Right atrium auricular region (tissue), 2 donors: ENCODE measurements at regions not wholly inside any gene's neighbourhood (a gene's known extent, or its start where the extent isn't known, plus 50 kb on each side); places are given as distances from the start of the nearest gene placed in this dataset.

Experiments
- DNase-seq: peaks from one replicate; pipeline ENCODE4 v3.0.0-alpha.2; 2019; ENCODE audit warnings: low spot score
- H3K27ac ChIP-seq, 2 donors: fragments of 200-600 bp; sonication (generic); 1 replicate in 1 of 2; 2 replicates in 1 of 2; pipeline ENCODE4 v1.5.1; 2016 to 2019
- H3K27me3 ChIP-seq, 2 donors: fragments of 200-600 bp; sonication (generic); one replicate each; pipeline versions ENCODE4 v1.5.1 to v1.6.0; 2017 to 2019
- H3K36me3 ChIP-seq: fragments of 200-600 bp; sonication (generic); one replicate; pipeline ENCODE4 v1.5.1; 2016
- H3K4me1 ChIP-seq, 2 donors: fragments of 200-600 bp; sonication (generic); one replicate each; pipeline versions ENCODE4 v1.5.1 to v1.6.0; 2017 to 2019
- H3K4me3 ChIP-seq, 2 donors: fragments of 200-600 bp; sonication (generic); 1 replicate in 1 of 2; 2 replicates in 1 of 2; pipeline ENCODE4 v1.5.1; 2017 to 2019; ENCODE audit warnings: mild to moderate bottlenecking in 1 of 2, moderate library complexity in 1 of 2
- H3K9me3 ChIP-seq, 2 donors: fragments of 200-600 bp; sonication (generic); one replicate each; pipeline ENCODE4 v1.5.1; 2019
- CTCF ChIP-seq, 2 donors: fragments of 200-600 bp; sonication (generic); IDR thresholded peaks; one replicate each; pipeline ENCODE4 v1.5.1; 2019; ENCODE audit warnings: antibody characterized with exemption in 2 of 2

- no peak for TF ChIP-seq CTCF (IDR thresholded peaks at IDR 0.05)
- Histone ChIP-seq H3K4me3 (no peak overlapping the region), H3K27me3 (no peaks in the 10 kb centered on the region), H3K36me3 (no peaks in the 10 kb centered on the region), H3K9me3 (no peaks in the 10 kb centered on the region), H3K4me1 (peaks cover 0 to 32% of the 10 kb centered on the region in 2 donors), H3K27ac (peak overlapping the region; percentile 32 to 65)
- DNase-seq, result no peak
Observed at GRCh38 chr10:29949411-29950011, 109.9 kb downstream of the JCAD start.

DNA sequence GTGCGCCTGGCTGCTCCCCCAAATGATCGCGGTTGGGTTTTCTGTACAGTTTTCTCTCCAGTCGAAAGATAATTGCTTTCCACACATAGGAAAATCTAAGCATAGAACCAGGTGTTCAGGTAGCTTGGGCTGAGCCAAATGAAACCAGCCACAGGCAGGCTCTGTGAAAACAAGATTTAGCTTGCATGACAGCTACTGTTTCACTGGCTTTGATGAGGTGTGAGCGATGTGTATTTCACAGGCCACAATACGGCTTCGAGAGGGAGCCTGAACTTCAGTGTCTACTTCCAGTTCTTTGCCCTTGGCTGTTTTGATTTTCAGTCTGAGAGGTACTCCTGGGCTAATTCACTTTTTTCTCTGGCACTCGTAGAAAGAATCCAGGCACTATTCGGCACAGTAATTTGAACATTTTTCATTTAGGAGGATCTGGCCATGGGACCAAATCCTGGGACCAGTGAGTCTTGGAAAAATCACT is 110.5 kb downstream of the JCAD start:
- Histone ChIP-seq H3K27me3 (no peaks in the 10 kb centered on the region), H3K36me3 (no peaks in the 10 kb centered on the region), H3K4me1 (peaks cover 0 to 32% of the 10 kb centered on the region in 2 donors), H3K9me3 (no peaks in the 10 kb centered on the region), H3K4me3 (no peak overlapping the region), H3K27ac (peak overlapping the region; percentile 32 to 65)
- TF ChIP-seq CTCF (IDR thresholded peaks at IDR 0.05), result no peak
- DNase-seq, result no peak

DNA sequence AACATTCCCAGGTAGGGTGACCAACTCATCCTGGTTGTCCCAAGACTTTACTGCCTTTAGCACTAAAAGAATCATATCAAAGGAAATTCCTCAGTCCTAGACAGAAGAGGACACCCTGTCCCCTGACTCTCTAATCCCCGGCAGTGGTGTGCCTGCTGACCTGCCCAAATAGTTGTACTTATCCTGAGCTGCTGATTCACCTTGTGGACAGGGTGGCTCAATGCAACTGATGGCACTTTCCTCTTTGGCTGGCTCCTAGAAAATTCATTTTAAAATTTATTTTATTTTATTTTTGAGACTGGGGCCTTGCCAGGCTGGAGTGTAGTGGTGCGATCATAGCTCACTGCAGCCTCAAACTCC is 111.7 kb downstream of the JCAD start:
- Histone ChIP-seq H3K4me3 (no peak overlapping the region), H3K4me1 (peaks cover 0 to 32% of the 10 kb centered on the region in 2 donors), H3K9me3 (no peaks in the 10 kb centered on the region), H3K36me3 (no peaks in the 10 kb centered on the region), H3K27ac (peak overlapping the region; percentile 56 to 65), H3K27me3 (no peaks in the 10 kb centered on the region)
- no peak for DNase-seq
- TF ChIP-seq CTCF (IDR thresholded peaks at IDR 0.05), result no peak

GRCh38 chr10:29946953-29947700 is 112.3 kb downstream of the JCAD start:
- Histone ChIP-seq H3K27me3 (no peaks in the 10 kb centered on the region), H3K36me3 (no peaks in the 10 kb centered on the region), H3K27ac (peak overlapping the region; percentile 56 to 65), H3K4me1 (peaks cover 0 to 32% of the 10 kb centered on the region in 2 donors), H3K9me3 (no peaks in the 10 kb centered on the region), H3K4me3 (no peak overlapping the region)
- TF ChIP-seq CTCF (IDR thresholded peaks at IDR 0.05), result no peak
- DNase-seq, result peak; percentile 81

GRCh38 chr10:29946614-29946952 is 112.8 kb downstream of the JCAD start:
- Histone ChIP-seq H3K4me3 (no peak overlapping the region), H3K4me1 (peaks cover 0 to 32% of the 10 kb centered on the region in 2 donors)

More at GRCh38 chr10:29946614-29946952, 112.8 kb downstream of the JCAD start:
- DNase-seq, result no peak
- Histone ChIP-seq H3K36me3 (no peaks in the 10 kb centered on the region), H3K27ac (peak overlapping the region; percentile 56 to 65), H3K27me3 (no peaks in the 10 kb centered on the region), H3K9me3 (no peaks in the 10 kb centered on the region)
- TF ChIP-seq CTCF (IDR thresholded peaks at IDR 0.05), result no peak
